ENCODE measurements at regions not wholly inside any gene's neighbourhood (a gene's known extent, or its start where the extent isn't known, plus 50 kb on each side); places are given as distances from the start of the nearest gene placed in this dataset.

GRCh38 chr7:42812779-42813178, 99.1 kb downstream of the C7orf25 start:
- Mint-ChIP-seq H3K4me3 (ENCODE audit: low read depth) (no peak overlapping the region), H3K4me1 (ENCODE audit: low read depth) (no peaks in the 10 kb centered on the region), H3K27ac (no peak overlapping the region), H3K36me3 (ENCODE audit: insufficient read depth) (no peaks in the 10 kb centered on the region), H3K27me3 (no peaks in the 10 kb centered on the region), H3K9me3 (ENCODE audit: low read depth) (peaks cover 13% of the 10 kb centered on the region)
- no peak for TF ChIP-seq CTCF (IDR thresholded peaks at IDR 0.05; ENCODE audit: unreplicated experiment)
- DNase-seq (ENCODE audit: low spot score, unreplicated experiment) = no peak

GRCh38 chr7:42805601-42806000, 106.3 kb downstream of the C7orf25 start:
- Mint-ChIP-seq H3K9me3 (ENCODE audit: low read depth) (peaks cover 5% of the 10 kb centered on the region), H3K4me1 (ENCODE audit: low read depth) (no peaks in the 10 kb centered on the region), H3K36me3 (ENCODE audit: insufficient read depth) (no peaks in the 10 kb centered on the region), H3K27me3 (no peaks in the 10 kb centered on the region), H3K27ac (no peak overlapping the region), H3K4me3 (ENCODE audit: low read depth) (no peak overlapping the region)
- DNase-seq (ENCODE audit: low spot score, unreplicated experiment) = no peak
- no peak for TF ChIP-seq CTCF (IDR thresholded peaks at IDR 0.05; ENCODE audit: unreplicated experiment)

GRCh38 chr7:42794673-42795072, 117.2 kb downstream of the C7orf25 start:
- H3K27me3 Mint-ChIP-seq = no peaks in the 10 kb centered on the region
- no peak overlapping the region for H3K27ac Mint-ChIP-seq
- DNase-seq (ENCODE audit: low spot score, unreplicated experiment) = no peak
- H3K4me3 Mint-ChIP-seq (ENCODE audit: low read depth) = no peak overlapping the region
- no peaks in the 10 kb centered on the region for H3K36me3 Mint-ChIP-seq (ENCODE audit: insufficient read depth)
- TF ChIP-seq CTCF (IDR thresholded peaks at IDR 0.05; ENCODE audit: unreplicated experiment) = no peak
- peaks cover 3% of the 10 kb centered on the region for H3K9me3 Mint-ChIP-seq (ENCODE audit: low read depth)
- H3K4me1 Mint-ChIP-seq (ENCODE audit: low read depth) = no peaks in the 10 kb centered on the region

GRCh38 chr7:42792841-42793240, 119.0 kb downstream of the C7orf25 start:
- DNase-seq (ENCODE audit: low spot score, unreplicated experiment) = no peak
- Mint-ChIP-seq H3K27me3 (no peaks in the 10 kb centered on the region), H3K4me1 (ENCODE audit: low read depth) (no peaks in the 10 kb centered on the region), H3K27ac (no peak overlapping the region), H3K9me3 (ENCODE audit: low read depth) (no peaks in the 10 kb centered on the region), H3K4me3 (ENCODE audit: low read depth) (no peak overlapping the region), H3K36me3 (ENCODE audit: insufficient read depth) (no peaks in the 10 kb centered on the region)
- no peak for TF ChIP-seq CTCF (IDR thresholded peaks at IDR 0.05; ENCODE audit: unreplicated experiment)

- Mint-ChIP-seq H3K9me3 (ENCODE audit: low read depth) (peaks cover 3% of the 10 kb centered on the region), H3K4me1 (ENCODE audit: low read depth) (no peaks in the 10 kb centered on the region), H3K4me3 (ENCODE audit: low read depth) (no peak overlapping the region), H3K27me3 (no peaks in the 10 kb centered on the region), H3K36me3 (ENCODE audit: insufficient read depth) (no peaks in the 10 kb centered on the region), H3K27ac (no peak overlapping the region)
- no peak for TF ChIP-seq CTCF (IDR thresholded peaks at IDR 0.05; ENCODE audit: unreplicated experiment)
- DNase-seq (ENCODE audit: low spot score, unreplicated experiment) = no peak
These were observed 121.7 kb downstream of the C7orf25 start for GRCh38 chr7:42790196-42790595.
